NCI-H2227 (cell line): ENCODE measurements at regions not wholly inside any gene's neighbourhood (a gene's known extent, or its start where the extent isn't known, plus 50 kb on each side); places are given as distances from the start of the nearest gene placed in this dataset.

Source experiments
- DNase-seq: peaks from one replicate; lab custom pipeline; 2025; ENCODE audit not compliant: unreplicated experiment; lab: John Stamatoyannopoulos, UW

DNA sequence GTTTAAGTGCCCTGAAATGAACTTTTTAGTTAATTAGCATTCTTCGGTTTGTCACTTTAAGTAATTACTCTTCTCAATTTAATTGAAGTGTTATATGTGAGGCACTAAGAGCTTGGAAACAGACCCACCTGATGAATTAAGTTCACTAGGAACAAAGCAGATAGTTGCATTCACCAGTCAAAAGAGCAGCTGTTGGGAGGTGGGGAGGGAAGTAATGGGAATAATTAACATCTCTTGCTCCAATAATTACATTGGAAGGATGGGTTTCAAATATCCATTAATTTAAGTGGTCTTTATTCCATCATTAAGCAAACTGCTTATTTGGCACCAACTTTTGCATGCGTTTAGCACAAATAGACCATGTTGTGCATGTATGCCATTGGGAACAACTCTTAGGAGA is 667.2 kb downstream of the GALC start:
- DNase-seq: no peak

DNA sequence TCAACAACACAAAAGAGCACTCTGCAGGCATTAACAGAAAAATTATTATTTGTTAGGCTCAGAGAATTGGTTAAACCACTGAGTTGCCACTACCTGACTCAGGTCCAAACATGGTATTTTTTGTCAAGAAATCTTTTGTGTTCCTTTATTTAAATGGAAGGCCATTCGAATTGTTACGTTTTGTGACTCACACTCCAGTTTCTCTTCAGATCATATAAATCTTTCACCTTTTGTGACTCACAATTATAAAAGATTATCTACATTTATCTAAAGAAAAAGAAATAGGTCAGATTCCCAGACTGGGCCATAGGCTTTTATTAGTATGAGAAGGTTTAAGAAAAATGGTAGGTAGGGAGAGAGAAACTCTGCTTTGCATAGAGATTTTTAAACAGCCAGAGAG is 669.8 kb downstream of the GALC start:
- DNase-seq: no peak

DNA sequence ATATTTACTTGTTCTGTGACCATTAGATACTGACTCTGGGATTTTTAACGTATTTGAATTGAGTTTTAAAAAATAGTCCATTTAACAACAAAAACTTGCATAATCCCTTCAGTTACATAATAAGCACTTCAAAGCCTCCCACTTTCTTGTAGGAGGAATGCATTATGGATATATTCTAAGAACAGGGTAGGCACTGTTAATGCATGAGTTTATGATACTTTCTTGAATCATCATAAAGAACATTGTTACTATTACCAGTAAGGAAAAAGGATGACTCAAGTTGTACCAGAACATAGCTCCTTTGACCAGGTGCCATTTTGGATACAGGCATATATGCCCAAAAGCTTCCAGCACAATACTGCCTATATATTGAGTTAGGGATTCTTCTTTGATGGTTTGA is 671.4 kb downstream of the GALC start:
- no peak for DNase-seq

DNA sequence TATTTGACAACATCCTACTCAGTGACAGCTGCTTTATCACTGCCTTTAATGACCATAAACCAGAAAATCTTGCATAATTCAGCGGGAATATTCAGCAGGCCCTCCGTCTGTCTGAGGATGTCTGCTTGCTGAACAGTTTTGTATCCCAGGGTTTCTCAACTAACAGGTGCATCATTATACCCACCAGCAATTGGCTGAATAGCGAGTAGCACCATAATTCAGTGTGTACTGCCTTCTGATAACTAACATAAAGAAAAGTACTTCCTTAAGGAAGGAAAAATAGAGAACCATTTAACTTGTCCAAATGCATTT is 680.1 kb downstream of the GALC start:
- no peak for DNase-seq

GRCh38 chr14:87312169-87312893 is 680.7 kb downstream of the GALC start:
- no peak for DNase-seq

DNA sequence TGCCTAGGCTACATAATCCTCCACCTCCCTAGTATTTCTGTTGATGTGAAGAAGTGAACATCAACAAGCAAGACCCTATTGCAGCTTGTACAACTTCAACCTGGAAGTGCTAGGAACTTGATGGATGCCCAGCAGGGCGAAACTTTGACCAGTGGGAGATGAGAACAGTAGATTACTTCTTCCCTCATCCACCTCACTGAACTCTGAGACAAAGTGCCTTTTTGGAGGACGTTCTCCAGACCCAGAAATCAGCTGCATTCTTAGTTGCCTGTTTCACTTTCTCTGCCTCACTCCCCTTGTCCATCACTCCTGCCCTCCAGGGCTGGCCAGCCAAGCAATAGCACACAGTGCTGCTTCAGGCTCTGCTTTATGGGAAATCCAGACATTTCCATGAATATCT is 683.4 kb downstream of the GALC start:
- no peak for DNase-seq

DNA sequence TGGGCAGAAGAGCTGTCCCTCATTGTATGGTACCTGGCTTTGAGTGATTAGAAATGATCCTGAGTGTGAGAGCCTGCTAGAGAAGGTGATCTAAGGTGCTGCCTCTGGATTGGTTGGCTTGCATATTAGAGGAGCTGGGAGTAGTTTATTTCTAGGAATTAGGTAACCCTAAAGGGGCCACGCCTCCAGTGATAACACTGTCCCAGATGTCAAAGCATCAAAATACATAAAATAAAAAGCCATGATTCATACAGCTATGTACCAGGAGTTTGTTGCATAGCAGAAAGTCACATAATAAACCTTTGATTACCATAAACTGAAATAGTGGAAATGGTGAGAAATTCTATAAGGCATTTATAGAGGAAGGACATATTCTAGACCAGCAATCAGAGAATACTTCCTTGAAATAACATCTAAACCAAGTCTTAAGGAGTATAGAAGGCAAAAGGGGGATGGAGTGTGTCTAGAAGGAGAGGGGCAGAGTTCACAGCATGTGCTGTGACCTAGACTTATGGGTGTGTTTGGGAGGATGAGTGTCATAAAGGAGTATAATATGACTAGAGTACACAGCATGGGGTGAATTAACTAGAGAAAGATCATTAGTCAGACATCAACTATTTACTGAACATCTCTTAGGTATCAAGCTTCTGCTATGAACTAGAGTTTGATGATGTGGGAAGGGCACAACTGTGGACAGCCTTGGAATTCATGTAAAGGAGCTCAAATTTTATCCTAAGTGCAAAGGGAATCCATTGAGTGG is 686.4 kb downstream of the GALC start:
- DNase-seq: no peak

- no peak for DNase-seq
Observed at GRCh38 chr14:87305345-87305744, 687.6 kb downstream of the GALC start.

DNA sequence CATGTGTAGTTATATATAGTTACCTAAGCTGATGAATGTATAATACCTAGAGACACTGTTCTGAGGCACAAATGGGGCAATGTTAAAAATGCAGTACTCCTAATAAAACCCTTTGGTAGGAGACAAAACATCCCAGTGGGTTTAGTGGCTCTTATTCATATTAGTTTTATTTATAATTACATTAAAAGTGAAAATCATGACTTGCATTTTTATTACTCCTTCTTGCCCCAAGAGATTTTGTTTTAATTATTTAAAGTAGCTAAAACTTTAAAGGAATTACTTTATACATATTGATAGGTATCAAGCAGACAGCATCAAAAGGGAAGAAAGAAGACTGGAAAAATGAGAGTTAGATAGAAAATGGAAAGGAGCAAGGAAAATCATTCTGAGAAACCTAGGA is 688.6 kb downstream of the GALC start:
- no peak for DNase-seq

DNA sequence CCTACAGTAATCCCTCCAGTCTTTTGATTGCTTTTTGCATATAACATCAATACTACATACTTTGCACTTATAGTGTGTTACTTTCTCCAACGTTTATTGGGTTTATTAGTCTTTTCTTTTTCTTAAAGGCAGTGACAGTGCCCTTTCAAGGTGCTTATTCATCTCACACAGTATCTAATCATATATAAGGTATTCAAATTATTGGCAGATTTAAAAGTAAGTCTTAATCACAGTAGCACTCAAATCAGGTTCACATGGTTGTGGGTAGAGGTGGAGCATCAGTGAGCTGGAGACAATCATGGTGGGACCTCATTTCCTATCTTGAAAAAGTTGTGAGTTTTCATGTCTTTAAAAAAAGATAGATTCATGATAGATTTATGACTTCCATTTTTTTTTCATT is 706.2 kb downstream of the GALC start:
- DNase-seq: no peak

DNA sequence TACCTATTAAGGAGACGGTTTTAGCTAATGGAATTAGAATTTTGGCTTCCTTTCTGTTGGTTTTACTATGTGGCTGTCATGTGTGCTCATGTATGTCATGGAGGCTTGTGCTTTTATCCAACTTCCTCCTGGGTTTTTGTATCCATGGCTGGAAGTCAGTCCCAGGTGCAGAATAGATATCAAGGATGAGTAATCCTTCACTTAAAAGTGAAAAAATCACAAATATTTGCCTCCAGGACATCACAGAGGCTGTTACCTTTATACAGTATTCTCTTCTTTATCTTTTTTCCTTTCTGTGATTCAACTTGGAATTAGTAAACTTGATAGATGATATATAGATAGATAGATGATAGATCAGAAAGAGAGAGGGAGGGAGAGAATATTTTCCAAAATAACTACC is 706.8 kb downstream of the GALC start:
- no peak for DNase-seq

GRCh38 chr14:87285506-87285905 is 707.5 kb downstream of the GALC start:
- DNase-seq: no peak

DNA sequence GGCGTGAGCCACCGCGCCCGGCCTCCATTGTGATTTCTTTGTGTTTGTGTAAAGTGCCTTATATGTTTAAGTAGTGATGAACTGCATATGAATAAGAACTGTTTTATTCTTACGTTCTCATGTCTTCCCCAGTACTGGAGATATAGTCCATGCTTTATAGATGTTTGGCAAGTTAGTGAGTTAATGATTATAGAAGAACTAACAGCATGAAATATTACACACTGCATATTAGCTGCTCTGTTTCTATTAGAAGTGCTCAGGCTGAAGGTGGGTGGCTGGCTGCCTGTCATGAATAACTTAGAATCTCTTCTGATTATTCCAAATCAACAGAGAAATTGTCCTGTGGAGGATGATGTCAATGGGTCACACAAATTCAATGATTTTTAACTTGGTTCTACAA is 709.4 kb downstream of the GALC start:
- DNase-seq: no peak

- DNase-seq: no peak
Observed at GRCh38 chr14:87282266-87282665, 710.7 kb downstream of the GALC start.

DNA sequence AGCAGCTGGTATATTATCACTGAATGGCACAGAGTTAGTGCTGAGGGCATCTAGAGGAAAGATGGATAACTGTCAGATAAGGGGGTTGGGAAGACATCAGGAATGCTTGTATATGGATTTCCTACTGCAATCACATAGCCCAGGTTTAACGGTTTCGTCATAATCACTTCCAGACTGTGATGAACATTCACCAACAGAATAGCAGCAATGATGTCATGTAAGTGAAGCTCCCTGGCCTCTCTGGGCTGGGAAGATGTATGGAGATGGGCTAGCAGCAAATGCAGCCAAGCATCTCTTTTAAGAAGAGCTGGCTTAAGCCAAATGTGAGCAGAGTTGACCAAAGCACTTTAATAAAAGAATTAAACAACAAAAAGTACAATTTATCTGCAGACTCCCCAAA is 714.6 kb downstream of the GALC start:
- no peak for DNase-seq

- no peak for DNase-seq
Observed at GRCh38 chr14:87271331-87271730, 721.7 kb downstream of the GALC start.

- DNase-seq: no peak
Observed at GRCh38 chr14:87268997-87269396, 724.0 kb downstream of the GALC start.

GRCh38 chr14:87264796-87265195 is 728.2 kb downstream of the GALC start:
- no peak for DNase-seq

DNA sequence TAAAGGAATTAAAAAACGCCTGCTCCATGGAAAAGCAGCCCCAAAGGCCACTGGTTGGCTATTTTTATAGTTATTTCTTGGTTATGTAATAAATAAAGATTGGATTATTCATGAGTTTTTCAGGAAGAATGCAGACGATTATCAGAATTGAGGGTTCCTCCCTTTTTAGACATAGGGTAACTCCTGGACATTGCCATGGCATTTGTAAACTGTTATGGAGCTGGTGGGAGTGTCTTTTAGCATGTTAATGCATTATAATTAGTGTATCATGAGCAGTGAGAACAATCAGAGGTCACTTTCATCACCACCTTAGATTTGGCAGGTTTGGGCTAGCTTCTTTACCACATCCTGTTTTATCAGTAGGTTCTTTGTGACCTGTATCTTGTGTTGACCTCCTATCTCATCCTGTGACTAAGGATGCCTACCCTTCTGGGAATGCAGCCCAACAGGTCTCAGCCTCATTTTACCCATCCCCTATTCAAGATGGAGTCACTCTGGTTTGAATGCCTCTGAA is 728.7 kb downstream of the GALC start:
- DNase-seq: no peak

DNA sequence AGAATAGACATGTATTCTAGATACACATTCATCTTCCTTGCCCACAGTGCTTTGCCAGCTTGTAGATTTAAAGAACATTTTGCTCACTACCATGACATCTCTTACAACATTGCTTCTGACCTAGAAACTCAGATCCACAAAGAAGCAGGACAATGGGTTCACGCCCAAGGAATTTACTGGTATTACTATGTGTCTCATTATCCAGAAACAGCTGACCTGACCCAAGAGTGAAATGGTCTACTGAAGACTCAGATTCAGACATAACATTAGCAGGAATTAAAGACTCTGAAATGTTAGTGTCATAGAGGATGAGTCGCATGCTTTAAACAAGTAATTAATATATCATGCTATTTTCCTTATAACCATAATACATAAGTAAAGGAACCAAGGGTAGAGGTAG is 731.4 kb downstream of the GALC start:
- no peak for DNase-seq

DNA sequence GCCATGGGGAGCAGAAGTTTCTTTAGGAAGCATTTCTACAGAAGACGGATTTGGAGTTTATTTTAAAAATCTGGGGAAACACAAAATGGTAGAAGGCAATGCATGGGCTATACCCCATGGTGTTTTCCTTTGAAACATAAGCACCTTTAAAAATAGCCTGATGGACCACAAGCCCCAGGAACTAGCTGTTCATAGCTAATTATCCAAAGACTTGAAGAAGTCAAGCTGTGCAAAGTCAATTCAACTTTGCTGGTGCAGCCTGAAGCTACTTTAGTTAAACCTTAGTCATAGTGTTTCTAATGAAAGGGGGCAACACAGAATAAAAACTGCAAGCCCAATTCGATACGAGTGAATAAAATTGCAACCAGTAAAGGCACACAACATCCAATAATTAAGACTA is 732.5 kb downstream of the GALC start:
- no peak for DNase-seq

DNA sequence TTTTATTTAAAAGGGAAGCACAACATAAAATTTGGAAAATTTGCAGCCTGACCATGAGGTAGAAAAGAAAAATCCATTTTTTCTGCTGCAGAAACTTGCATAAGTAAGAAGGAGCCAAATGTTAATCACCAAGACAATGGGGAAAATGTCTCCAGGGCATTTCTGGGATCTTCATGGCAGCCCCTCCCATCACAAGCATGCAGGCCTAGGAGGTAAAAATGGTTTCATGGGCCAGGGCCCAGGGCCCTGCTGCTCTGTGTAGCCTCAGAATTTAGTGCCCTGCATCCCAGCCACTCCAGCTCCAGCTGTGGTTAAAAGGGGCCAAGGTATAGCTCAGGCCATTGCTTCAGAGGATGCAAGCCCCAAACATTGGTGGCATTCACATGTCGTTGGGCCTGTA is 735.6 kb downstream of the GALC start:
- no peak for DNase-seq

- no peak for DNase-seq
Observed at GRCh38 chr14:87255058-87255457, 737.9 kb downstream of the GALC start.
